Liver (tissue), 8 donors: ENCODE measurements at regions not wholly inside any gene's neighbourhood (a gene's known extent, or its start where the extent isn't known, plus 50 kb on each side); places are given as distances from the start of the nearest gene placed in this dataset.

Experiments
- DNase-seq: peaks from one replicate; pipeline ENCODE4 v3.0.0-alpha.2; 2017; ENCODE audit warnings: low spot score
- H3K27ac ChIP-seq, 2 donors: one replicate each; pipeline ENCODE4 v1.7.0; 2013; ENCODE audit warnings: inconsistent platforms in 2 of 2, low read length in 2 of 2, control low read depth in 1 of 2, low read depth in 1 of 2, mild to moderate bottlenecking in 1 of 2
- H3K27me3 ChIP-seq, 4 donors: one replicate each; pipeline versions ENCODE4 v1.6.1 to v1.7.0; 2013; ENCODE audit warnings: low read length in 3 of 4, inconsistent platforms in 1 of 4, mild to moderate bottlenecking in 1 of 4, moderate library complexity in 1 of 4; ENCODE audit not compliant: control insufficient read depth in 4 of 4, insufficient read depth in 4 of 4
- H3K36me3 ChIP-seq, 4 donors: one replicate each; pipeline versions ENCODE4 v1.6.1 to v1.7.0; 2013; ENCODE audit warnings: low read length in 3 of 4, mild to moderate bottlenecking in 3 of 4, low read depth in 1 of 4, moderate library complexity in 1 of 4; ENCODE audit not compliant: control insufficient read depth in 4 of 4, insufficient read depth in 3 of 4
- H3K4me1 ChIP-seq, 4 donors: one replicate each; pipeline versions ENCODE4 v1.6.1 to v1.7.0; 2013; ENCODE audit warnings: low read length in 3 of 4, mild to moderate bottlenecking in 3 of 4, moderate library complexity in 1 of 4; ENCODE audit not compliant: control insufficient read depth in 4 of 4, insufficient read depth in 4 of 4
- H3K4me3 ChIP-seq, 3 donors: one replicate each; pipeline versions ENCODE4 v1.6.1 to v1.7.0; 2013; ENCODE audit warnings: low read length in 3 of 3, control low read depth in 1 of 3, low read depth in 1 of 3, mild to moderate bottlenecking in 1 of 3
- H3K9ac ChIP-seq, 2 donors: one replicate each; pipeline ENCODE4 v1.7.0; 2013; ENCODE audit warnings: low read length in 2 of 2, mild to moderate bottlenecking in 2 of 2, moderate library complexity in 2 of 2, control low read depth in 1 of 2, low read depth in 1 of 2
- H3K9me3 ChIP-seq, 4 donors: one replicate each; pipeline versions ENCODE4 v1.6.1 to v1.7.0; 2013; ENCODE audit warnings: low read length in 3 of 4; ENCODE audit not compliant: control insufficient read depth in 4 of 4
- CTCF ChIP-seq: fragments of 150-350 bp; IDR thresholded peaks from 2 replicates; pipeline ENCODE4 v1.5.1; 2017; ENCODE audit warnings: improper control_type of control experiment, low read depth, low read length; ENCODE audit not compliant: missing input control
- EGR1 ChIP-seq, 2 donors: IDR thresholded peaks; 2 replicates each; pipeline ENCODE4 v1.6.1; 2016 to 2018; ENCODE audit warnings: antibody characterized with exemption in 2 of 2, low read depth in 2 of 2
- FOXA1 ChIP-seq: IDR thresholded peaks from 2 replicates; pipeline ENCODE4 v1.6.1; 2016; ENCODE audit warnings: antibody characterized with exemption
- FOXA2 ChIP-seq: IDR thresholded peaks from 2 replicates; pipeline ENCODE4 v1.6.1; 2016; ENCODE audit warnings: antibody characterized with exemption
- GABPA ChIP-seq, 2 donors: IDR thresholded peaks in 1 of 2; conservative IDR thresholded peaks in 1 of 2; 2 replicates each; pipeline ENCODE4 v1.6.1; 2016; ENCODE audit warnings: antibody characterized with exemption in 2 of 2, mild to moderate bottlenecking in 1 of 2, moderate library complexity in 1 of 2
- HNF4A ChIP-seq, 2 donors: conservative IDR thresholded peaks; 2 replicates each; pipeline ENCODE4 v1.6.1; 2016; ENCODE audit warnings: antibody characterized with exemption in 2 of 2, mild to moderate bottlenecking in 2 of 2
- HNF4G ChIP-seq: IDR thresholded peaks from 2 replicates; pipeline ENCODE4 v1.6.1; 2016; ENCODE audit warnings: antibody characterized with exemption
- JUND ChIP-seq, 2 donors: IDR thresholded peaks; 2 replicates each; pipeline ENCODE4 v1.6.1; 2016; ENCODE audit warnings: antibody characterized with exemption in 2 of 2
- MAX ChIP-seq: IDR thresholded peaks from 2 replicates; pipeline ENCODE4 v1.6.1; 2016; ENCODE audit warnings: antibody characterized with exemption
- NR2F2 ChIP-seq: IDR thresholded peaks from 2 replicates; pipeline ENCODE4 v1.6.1; 2016; ENCODE audit warnings: antibody characterized with exemption
- RAD21 ChIP-seq, 2 donors: IDR thresholded peaks; 2 replicates each; pipeline ENCODE4 v1.6.1; 2016; ENCODE audit warnings: antibody characterized with exemption in 2 of 2, mild to moderate bottlenecking in 2 of 2
- RXRA ChIP-seq, 2 donors: IDR thresholded peaks; 2 replicates each; pipeline ENCODE4 v1.6.1; 2017 to 2018; ENCODE audit warnings: antibody characterized with exemption in 2 of 2, mild to moderate bottlenecking in 1 of 2
- SP1 ChIP-seq: IDR thresholded peaks from 2 replicates; pipeline ENCODE4 v1.6.1; 2018; ENCODE audit warnings: antibody characterized with exemption, mild to moderate bottlenecking
- TAF1 ChIP-seq: conservative IDR thresholded peaks from 2 replicates; pipeline ENCODE4 v1.6.1; 2016; ENCODE audit warnings: antibody characterized with exemption, mild to moderate bottlenecking
- YY1 ChIP-seq: IDR thresholded peaks from 2 replicates; pipeline ENCODE4 v1.6.1; 2016; ENCODE audit warnings: antibody characterized with exemption, mild to moderate bottlenecking
- ZBTB33 ChIP-seq: IDR thresholded peaks from 2 replicates; pipeline ENCODE4 v1.6.1; 2016; ENCODE audit warnings: antibody characterized with exemption
- WGBS: extraction: QIAGEN DNeasy Blood & Tissue Kit; methylation state at CpG from one replicate; pipeline ENCODE4 v1.1.7; 2013; 5-methylcytosine and 5-hydroxymethylcytosine counted together
- TF ChIP-seq, protein P1 (sequence below): IDR thresholded peaks from 2 replicates; pipeline ENCODE4 v1.6.1; 2016; ENCODE audit warnings: antibody characterized with exemption, mild to moderate bottlenecking
- TF ChIP-seq, protein P2 (sequence below): IDR thresholded peaks from 2 replicates; pipeline ENCODE4 v1.6.1; 2016; ENCODE audit warnings: antibody characterized with exemption
- donor health status: healthy.
- donor health status: healthy.
- donor health status: healthy.
- donor health status: healthy.
- donor health status: healthy.

DNA sequence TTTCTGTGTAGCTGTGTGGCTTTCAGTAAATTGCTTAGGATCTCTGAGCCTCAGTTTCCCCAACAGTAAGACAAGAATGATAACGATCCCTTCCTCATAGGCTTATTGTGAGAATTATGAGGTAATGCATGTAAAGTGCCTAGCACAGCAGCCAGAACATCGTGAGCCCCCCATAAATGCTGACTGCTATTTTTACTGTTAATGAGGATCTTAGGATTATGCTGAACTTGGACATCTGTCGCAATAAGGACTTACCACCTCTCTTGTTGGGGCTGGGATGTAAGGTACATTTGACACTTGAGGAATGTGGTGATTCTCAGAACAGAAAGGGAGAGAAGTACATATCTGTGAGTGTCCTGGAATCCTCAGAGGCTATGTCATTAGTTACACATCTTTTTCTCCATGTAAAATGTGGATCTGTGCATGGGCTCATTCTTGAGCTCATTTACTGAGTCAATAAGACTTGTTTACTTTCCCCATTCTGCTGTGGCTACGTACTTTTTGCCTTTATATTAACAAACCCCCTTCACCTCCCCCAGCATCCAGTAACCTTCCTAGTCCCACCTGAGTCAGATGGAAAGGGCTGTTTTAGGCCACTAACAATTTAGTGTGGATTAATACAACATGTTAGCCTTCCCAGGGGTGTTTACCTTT is 64.4 kb upstream of the PLEKHG1 start:
- peaks cover 3 to 24% (median 15%) of the 10 kb centered on the region in 4 donors for H3K4me1 ChIP-seq
- H3K27me3 ChIP-seq = no peaks in the 10 kb centered on the region
- TF ChIP-seq YY1 (no peak), FOXA2 (peak; percentile 25), ZBTB33 (no peak), FOXA1 (peak; percentile 3)
- H3K9ac ChIP-seq = no peak overlapping the region
- peak overlapping the region in 1 of 2 donors; percentile 15 for H3K27ac ChIP-seq
- 76% methylated on average over 4 of the region's 4 CpGs for whole genome bisulfite sequencing
- H3K36me3 ChIP-seq = no peaks in the 10 kb centered on the region
- H3K4me3 ChIP-seq = no peak overlapping the region
- H3K9me3 ChIP-seq = no peaks in the 10 kb centered on the region
- no peak for DNase-seq

- TF ChIP-seq EGR1 (IDR thresholded peaks at IDR 0.05; ENCODE audit: low read depth in 2 of 2) = no peak
- TF ChIP-seq ZBTB33 = peak; percentile 53
- TF ChIP-seq NR2F2 = peak; percentile 46
- TF ChIP-seq, protein P1, sequence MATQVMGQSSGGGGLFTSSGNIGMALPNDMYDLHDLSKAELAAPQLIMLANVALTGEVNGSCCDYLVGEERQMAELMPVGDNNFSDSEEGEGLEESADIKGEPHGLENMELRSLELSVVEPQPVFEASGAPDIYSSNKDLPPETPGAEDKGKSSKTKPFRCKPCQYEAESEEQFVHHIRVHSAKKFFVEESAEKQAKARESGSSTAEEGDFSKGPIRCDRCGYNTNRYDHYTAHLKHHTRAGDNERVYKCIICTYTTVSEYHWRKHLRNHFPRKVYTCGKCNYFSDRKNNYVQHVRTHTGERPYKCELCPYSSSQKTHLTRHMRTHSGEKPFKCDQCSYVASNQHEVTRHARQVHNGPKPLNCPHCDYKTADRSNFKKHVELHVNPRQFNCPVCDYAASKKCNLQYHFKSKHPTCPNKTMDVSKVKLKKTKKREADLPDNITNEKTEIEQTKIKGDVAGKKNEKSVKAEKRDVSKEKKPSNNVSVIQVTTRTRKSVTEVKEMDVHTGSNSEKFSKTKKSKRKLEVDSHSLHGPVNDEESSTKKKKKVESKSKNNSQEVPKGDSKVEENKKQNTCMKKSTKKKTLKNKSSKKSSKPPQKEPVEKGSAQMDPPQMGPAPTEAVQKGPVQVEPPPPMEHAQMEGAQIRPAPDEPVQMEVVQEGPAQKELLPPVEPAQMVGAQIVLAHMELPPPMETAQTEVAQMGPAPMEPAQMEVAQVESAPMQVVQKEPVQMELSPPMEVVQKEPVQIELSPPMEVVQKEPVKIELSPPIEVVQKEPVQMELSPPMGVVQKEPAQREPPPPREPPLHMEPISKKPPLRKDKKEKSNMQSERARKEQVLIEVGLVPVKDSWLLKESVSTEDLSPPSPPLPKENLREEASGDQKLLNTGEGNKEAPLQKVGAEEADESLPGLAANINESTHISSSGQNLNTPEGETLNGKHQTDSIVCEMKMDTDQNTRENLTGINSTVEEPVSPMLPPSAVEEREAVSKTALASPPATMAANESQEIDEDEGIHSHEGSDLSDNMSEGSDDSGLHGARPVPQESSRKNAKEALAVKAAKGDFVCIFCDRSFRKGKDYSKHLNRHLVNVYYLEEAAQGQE = no peak
- no peak for TF ChIP-seq GABPA (IDR thresholded peaks at IDR 0.05 in 1 of 2, conservative IDR thresholded peaks at IDR 0.05 in 1 of 2)
- peak; percentile 36 for TF ChIP-seq HNF4G
- peak; percentile 67 for TF ChIP-seq SP1
- TF ChIP-seq FOXA1 = no peak
- TF ChIP-seq FOXA2 = no peak
- TF ChIP-seq HNF4A (conservative IDR thresholded peaks at IDR 0.05) = peak; percentile 79 to 85
- TF ChIP-seq RAD21 (IDR thresholded peaks at IDR 0.05) = peak; percentile 47 to 54
- TF ChIP-seq YY1 = peak; percentile 40
- no peak for TF ChIP-seq TAF1
- peak; percentile 36 for TF ChIP-seq MAX
- TF ChIP-seq, protein P2, sequence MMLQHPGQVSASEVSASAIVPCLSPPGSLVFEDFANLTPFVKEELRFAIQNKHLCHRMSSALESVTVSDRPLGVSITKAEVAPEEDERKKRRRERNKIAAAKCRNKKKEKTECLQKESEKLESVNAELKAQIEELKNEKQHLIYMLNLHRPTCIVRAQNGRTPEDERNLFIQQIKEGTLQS = no peak
- peak; percentile 35 to 50 for TF ChIP-seq JUND (IDR thresholded peaks at IDR 0.05)
- TF ChIP-seq CTCF = no peak
- peak; percentile 92 to 96 for TF ChIP-seq RXRA (IDR thresholded peaks at IDR 0.05)
- peaks cover 3 to 24% (median 15%) of the 10 kb centered on the region in 4 donors for H3K4me1 ChIP-seq
- no peak overlapping the region for H3K9ac ChIP-seq
- no peaks in the 10 kb centered on the region for H3K9me3 ChIP-seq
- no peak for DNase-seq
- H3K27me3 ChIP-seq = no peaks in the 10 kb centered on the region
- WGBS = 40% methylated on average over 1 of the region's 1 CpG
- no peaks in the 10 kb centered on the region for H3K36me3 ChIP-seq
- no peak overlapping the region for H3K4me3 ChIP-seq
- peak overlapping the region in 1 of 2 donors; percentile 15 for H3K27ac ChIP-seq
Observed at GRCh38 chr6:150535818-150536220, 63.9 kb upstream of the PLEKHG1 start.
